Activated CD4-positive, alpha-beta T cell treated with anti-CD3 and anti-CD28 coated beads for 36 hours (primary cell): ENCODE measurements at regions not wholly inside any gene's neighbourhood (a gene's known extent, or its start where the extent isn't known, plus 50 kb on each side); places are given as distances from the start of the nearest gene placed in this dataset.
"Not testable (repeated sequence)": the region's sequence is repeated elsewhere in the genome, so short reads cannot be mapped to it uniquely, and the experiment has no call there.

ENCODE experiments used
- ATAC-seq: fragments of 200-7000 bp; cut with Tn5 transposase; one replicate; pipeline ENCODE4 v1.10.0; 2021; ENCODE audit warnings: mild to moderate bottlenecking, moderate library complexity
- CTCF ChIA-PET: fragments of 350-600 bp; sonication (Branson Sonifier 250); formaldehyde crosslinking; loops from one replicate; lab custom pipeline; 2021; ENCODE audit warnings: antibody characterized with exemption; lab: Charles Lee
- POLR2A ChIA-PET: fragments of 350-600 bp; sonication (Branson Sonifier 250); formaldehyde crosslinking; loops from one replicate; lab custom pipeline; 2021; ENCODE audit warnings: antibody characterized with exemption, inconsistent platforms; lab: Charles Lee
- DNase-seq: peaks from one replicate; pipeline ENCODE4 v3.0.0-alpha.2; 2020
- H3K27ac Mint-ChIP-seq: one replicate; pipeline ENCODE4 v1.8.0; 2021; ENCODE audit warnings: mixed read lengths
- H3K27me3 Mint-ChIP-seq: one replicate; pipeline ENCODE4 v1.8.0; 2021; ENCODE audit warnings: mixed read lengths
- H3K36me3 Mint-ChIP-seq: one replicate; pipeline ENCODE4 v1.8.0; 2021; ENCODE audit warnings: low read depth, mixed read lengths
- H3K4me1 Mint-ChIP-seq: one replicate; pipeline ENCODE4 v1.8.0; 2021; ENCODE audit warnings: mixed read lengths
- H3K4me3 Mint-ChIP-seq: one replicate; pipeline ENCODE4 v1.8.0; 2021; ENCODE audit warnings: mild to moderate bottlenecking, moderate library complexity, mixed read lengths
- H3K9me3 Mint-ChIP-seq: one replicate; pipeline ENCODE4 v1.8.0; 2021; ENCODE audit warnings: low read depth, mixed read lengths
- intact Hi-C, 2 experiments: fragments of 100-400 bp; cut with DNase I in 1 of 2; cut with micrococcal nuclease in 1 of 2; formaldehyde crosslinking; loops; one replicate each; pipeline versions ENCODE4 v1.14.2 to v1.15.1; 2022 to 2024; cut with DNase I, micrococcal nuclease

GRCh38 chr11:39571081-39571480 is 1888.4 kb downstream of the LRRC4C start:
- ChIA-PET POLR2A (no interaction called here), CTCF (interaction anchor here (0.6 kb wide), 1 partner anchor 758 kb away, joined by 3 read pairs; no protein-coding TSS in a partner anchor)
- no peak for DNase-seq
- Mint-ChIP-seq H3K36me3 (no peaks in the 10 kb centered on the region), H3K4me1 (no peaks in the 10 kb centered on the region), H3K27ac (no peak overlapping the region), H3K9me3 (peaks cover 16% of the 10 kb centered on the region), H3K27me3 (no peaks in the 10 kb centered on the region), H3K4me3 (no peak overlapping the region)
- intact Hi-C loops: no loop called here
- no peak for ATAC-seq

GRCh38 chr11:39570526-39570925 is 1888.9 kb downstream of the LRRC4C start:
- H3K4me1 Mint-ChIP-seq: no peaks in the 10 kb centered on the region
- intact Hi-C loops: no loop called here
- peaks cover 16% of the 10 kb centered on the region for H3K9me3 Mint-ChIP-seq
- H3K27ac Mint-ChIP-seq: no peak overlapping the region
- no peak overlapping the region for H3K4me3 Mint-ChIP-seq
- DNase-seq (no peak), ATAC-seq (no peak)
- ChIA-PET POLR2A (no interaction called here), CTCF (interaction anchor here (0.6 kb wide), 1 partner anchor 758 kb away, joined by 3 read pairs; no protein-coding TSS in a partner anchor)
- no peaks in the 10 kb centered on the region for H3K27me3 Mint-ChIP-seq
- H3K36me3 Mint-ChIP-seq: no peaks in the 10 kb centered on the region

- Mint-ChIP-seq H3K27ac (no peak overlapping the region), H3K4me3 (no peak overlapping the region), H3K27me3 (no peaks in the 10 kb centered on the region), H3K36me3 (no peaks in the 10 kb centered on the region), H3K4me1 (no peaks in the 10 kb centered on the region), H3K9me3 (peaks cover 20% of the 10 kb centered on the region)
- intact Hi-C loops: no loop called here
- no peak for ATAC-seq
- CTCF ChIA-PET: no interaction called here
- POLR2A ChIA-PET: no interaction called here
- DNase-seq: no peak
Observed at GRCh38 chr11:39569789-39570188, 1889.7 kb downstream of the LRRC4C start.

- DNase-seq: no peak
- ATAC-seq: no peak
- no peak overlapping the region for H3K27ac Mint-ChIP-seq
- ChIA-PET POLR2A (no interaction called here), CTCF (no interaction called here)
- no peaks in the 10 kb centered on the region for H3K4me1 Mint-ChIP-seq
- H3K4me3 Mint-ChIP-seq: no peak overlapping the region
- H3K36me3 Mint-ChIP-seq: no peaks in the 10 kb centered on the region
- no peaks in the 10 kb centered on the region for H3K27me3 Mint-ChIP-seq
- intact Hi-C loops: no loop called here
- H3K9me3 Mint-ChIP-seq: peaks cover 24% of the 10 kb centered on the region
Observed at GRCh38 chr11:39542460-39542859, 1917.0 kb downstream of the LRRC4C start.

- H3K4me3 Mint-ChIP-seq: no peak overlapping the region
- CTCF ChIA-PET: no interaction called here
- intact Hi-C loops: no loop called here
- no peaks in the 10 kb centered on the region for H3K4me1 Mint-ChIP-seq
- POLR2A ChIA-PET: no interaction called here
- no peak overlapping the region for H3K27ac Mint-ChIP-seq
- peaks cover 21% of the 10 kb centered on the region for H3K9me3 Mint-ChIP-seq
- ATAC-seq: no peak
- no peaks in the 10 kb centered on the region for H3K27me3 Mint-ChIP-seq
- H3K36me3 Mint-ChIP-seq: no peaks in the 10 kb centered on the region
- DNase-seq: no peak
Observed at GRCh38 chr11:39541945-39542351, 1917.5 kb downstream of the LRRC4C start.

- H3K4me3 Mint-ChIP-seq, ATAC-seq, H3K27me3 Mint-ChIP-seq, DNase-seq, H3K36me3 Mint-ChIP-seq, H3K4me1 Mint-ChIP-seq, intact Hi-C loops, H3K27ac Mint-ChIP-seq, POLR2A ChIA-PET, CTCF ChIA-PET: not testable (repeated sequence)
- peaks cover 18% of the 10 kb centered on the region for H3K9me3 Mint-ChIP-seq
Observed at GRCh38 chr11:39536323-39536722, 1923.1 kb downstream of the LRRC4C start.
